ENCODE measurements at regions not wholly inside any gene's neighbourhood (a gene's known extent, or its start where the extent isn't known, plus 50 kb on each side); places are given as distances from the start of the nearest gene placed in this dataset.

- no peak for DNase-seq
Measured at GRCh38 chr9:7980691-7981289, 181.2 kb upstream of the DMAC1 start.

- no peak for DNase-seq
Measured at GRCh38 chr9:7980041-7980440, 180.5 kb upstream of the DMAC1 start.

- no peak for DNase-seq
Measured at GRCh38 chr9:7979611-7980010, 180.0 kb upstream of the DMAC1 start.

GRCh38 chr9:7977586-7977985, 178.0 kb upstream of the DMAC1 start:
- no peak for DNase-seq

- DNase-seq, result no peak
Measured at GRCh38 chr9:7976856-7977255, 177.3 kb upstream of the DMAC1 start.

GRCh38 chr9:7976167-7976755, 176.7 kb upstream of the DMAC1 start:
- peak; percentile 22 for DNase-seq

GRCh38 chr9:7975336-7975735, 175.8 kb upstream of the DMAC1 start:
- no peak for DNase-seq

GRCh38 chr9:7974335-7974960, 174.9 kb upstream of the DMAC1 start:
- no peak for DNase-seq

- no peak for DNase-seq
Measured at GRCh38 chr9:7973123-7973522, 173.5 kb upstream of the DMAC1 start.

GRCh38 chr9:7970681-7971330, 171.2 kb upstream of the DMAC1 start:
- DNase-seq, result no peak

GRCh38 chr9:7968687-7969086, 169.1 kb upstream of the DMAC1 start:
- no peak for DNase-seq

- no peak for DNase-seq
Measured at GRCh38 chr9:7967851-7968250, 168.3 kb upstream of the DMAC1 start.

GRCh38 chr9:7967093-7967827, 167.7 kb upstream of the DMAC1 start:
- DNase-seq, result no peak

- DNase-seq, result no peak
Measured at GRCh38 chr9:7965063-7965462, 165.5 kb upstream of the DMAC1 start.

GRCh38 chr9:7963026-7963425, 163.4 kb upstream of the DMAC1 start:
- no peak for DNase-seq

- no peak for DNase-seq
Measured at GRCh38 chr9:7961076-7961475, 161.5 kb upstream of the DMAC1 start.

- DNase-seq, result no peak
Measured at GRCh38 chr9:7960320-7961050, 160.9 kb upstream of the DMAC1 start.

GRCh38 chr9:7957803-7958202, 158.2 kb upstream of the DMAC1 start:
- DNase-seq, result no peak

GRCh38 chr9:7947577-7947976, 148.0 kb upstream of the DMAC1 start:
- no peak for DNase-seq

GRCh38 chr9:7946458-7946857, 146.9 kb upstream of the DMAC1 start:
- DNase-seq, result no peak

GRCh38 chr9:7944572-7944971, 145.0 kb upstream of the DMAC1 start:
- DNase-seq, result no peak

GRCh38 chr9:7937761-7938491, 138.3 kb upstream of the DMAC1 start:
- DNase-seq, result no peak
